ENCODE measurements at regions not wholly inside any gene's neighbourhood (a gene's known extent, or its start where the extent isn't known, plus 50 kb on each side); places are given as distances from the start of the nearest gene placed in this dataset.

GRCh38 chr15:38745126-38745525 lies 180.5 kb upstream of the RASGRP1 start:
- Histone ChIP-seq H3K4me1 (ENCODE audit: low read length) (no peaks in the 10 kb centered on the region), H3F3A (ENCODE audit: insufficient read depth, low read length) (no peaks in the 10 kb centered on the region), H3K27ac (ENCODE audit: low read length) (no peak overlapping the region), H3K9me2 (replicated peaks; ENCODE audit: insufficient read depth, low read length) (no peaks in the 10 kb centered on the region), H3K27me3 (replicated peaks; ENCODE audit: insufficient read depth, low read length) (no peaks in the 10 kb centered on the region), H3K4me3 (ENCODE audit: low read length) (no peak overlapping the region), H2AFZ (ENCODE audit: low read length) (no peak overlapping the region), H3K36me3 (replicated peaks; ENCODE audit: insufficient read depth, low read length) (no peaks in the 10 kb centered on the region), H3K9ac (ENCODE audit: low read length) (no peak overlapping the region), H3K4me2 (ENCODE audit: low read depth, low read length) (no peak overlapping the region), H3K9me3 (replicated peaks; ENCODE audit: insufficient read depth, low read length) (no peaks in the 10 kb centered on the region), H3K79me2 (ENCODE audit: low read length) (no peaks in the 10 kb centered on the region), H4K20me1 (ENCODE audit: insufficient read depth, low read length) (no peaks in the 10 kb centered on the region)
- TF ChIP-seq CTCF (IDR thresholded peaks at IDR 0.05; ENCODE audit: low read length) (no peak), EZH2 (optimal IDR thresholded peaks at IDR 0.05; ENCODE audit: low read depth, low read length) (no peak), EZH2phosphoT487 (IDR thresholded peaks at IDR 0.05; ENCODE audit: low read length) (no peak)
- no peak for DNase-seq

GRCh38 chr15:38745626-38746025 lies 181.0 kb upstream of the RASGRP1 start:
- no peak for DNase-seq
- no peaks in the 10 kb centered on the region for H3K9me2 ChIP-seq (replicated peaks; ENCODE audit: insufficient read depth, low read length)
- H3K9ac ChIP-seq (ENCODE audit: low read length), result no peak overlapping the region
- H3K4me1 ChIP-seq (ENCODE audit: low read length), result no peaks in the 10 kb centered on the region
- H3K36me3 ChIP-seq (replicated peaks; ENCODE audit: insufficient read depth, low read length), result no peaks in the 10 kb centered on the region
- H3F3A ChIP-seq (ENCODE audit: insufficient read depth, low read length), result no peaks in the 10 kb centered on the region
- H3K79me2 ChIP-seq (ENCODE audit: low read length), result no peaks in the 10 kb centered on the region
- no peaks in the 10 kb centered on the region for H3K9me3 ChIP-seq (replicated peaks; ENCODE audit: insufficient read depth, low read length)
- no peaks in the 10 kb centered on the region for H3K27me3 ChIP-seq (replicated peaks; ENCODE audit: insufficient read depth, low read length)
- no peak overlapping the region for H3K27ac ChIP-seq (ENCODE audit: low read length)
- H4K20me1 ChIP-seq (ENCODE audit: insufficient read depth, low read length), result no peaks in the 10 kb centered on the region
- no peak overlapping the region for H3K4me3 ChIP-seq (ENCODE audit: low read length)
- TF ChIP-seq CTCF (IDR thresholded peaks at IDR 0.05; ENCODE audit: low read length), result no peak
- no peak for TF ChIP-seq EZH2phosphoT487 (IDR thresholded peaks at IDR 0.05; ENCODE audit: low read length)
- TF ChIP-seq EZH2 (optimal IDR thresholded peaks at IDR 0.05; ENCODE audit: low read depth, low read length), result no peak
- H2AFZ ChIP-seq (ENCODE audit: low read length), result no peak overlapping the region
- H3K4me2 ChIP-seq (ENCODE audit: low read depth, low read length), result no peak overlapping the region

GRCh38 chr15:38746211-38746610 lies 181.6 kb upstream of the RASGRP1 start:
- H3K27ac ChIP-seq (ENCODE audit: low read length), result no peak overlapping the region
- no peaks in the 10 kb centered on the region for H3F3A ChIP-seq (ENCODE audit: insufficient read depth, low read length)
- H3K9me2 ChIP-seq (replicated peaks; ENCODE audit: insufficient read depth, low read length), result no peaks in the 10 kb centered on the region
- DNase-seq, result no peak
- no peaks in the 10 kb centered on the region for H3K9me3 ChIP-seq (replicated peaks; ENCODE audit: insufficient read depth, low read length)
- H3K27me3 ChIP-seq (replicated peaks; ENCODE audit: insufficient read depth, low read length), result no peaks in the 10 kb centered on the region
- H3K9ac ChIP-seq (ENCODE audit: low read length), result no peak overlapping the region
- no peaks in the 10 kb centered on the region for H3K79me2 ChIP-seq (ENCODE audit: low read length)
- H3K4me2 ChIP-seq (ENCODE audit: low read depth, low read length), result no peak overlapping the region
- H4K20me1 ChIP-seq (ENCODE audit: insufficient read depth, low read length), result no peaks in the 10 kb centered on the region
- no peak for TF ChIP-seq CTCF (IDR thresholded peaks at IDR 0.05; ENCODE audit: low read length)
- TF ChIP-seq EZH2phosphoT487 (IDR thresholded peaks at IDR 0.05; ENCODE audit: low read length), result no peak
- TF ChIP-seq EZH2 (optimal IDR thresholded peaks at IDR 0.05; ENCODE audit: low read depth, low read length), result no peak
- no peak overlapping the region for H2AFZ ChIP-seq (ENCODE audit: low read length)
- H3K36me3 ChIP-seq (replicated peaks; ENCODE audit: insufficient read depth, low read length), result no peaks in the 10 kb centered on the region
- no peak overlapping the region for H3K4me3 ChIP-seq (ENCODE audit: low read length)
- no peaks in the 10 kb centered on the region for H3K4me1 ChIP-seq (ENCODE audit: low read length)

All from MM.1S (cell line).